Hepatocyte (in vitro differentiated cells): ENCODE measurements at regions not wholly inside any gene's neighbourhood (a gene's known extent, or its start where the extent isn't known, plus 50 kb on each side); places are given as distances from the start of the nearest gene placed in this dataset.

Source experiments
- DNase-seq: peaks from one replicate; pipeline ENCODE4 v3.0.0-alpha.2; 2016; ENCODE audit warnings: low spot score
- H2AFZ ChIP-seq: fragments of 200-600 bp; sonication (generic); 2 replicates; pipeline ENCODE4 v1.6.0; 2016; ENCODE audit warnings: antibody characterized with exemption, mild to moderate bottlenecking
- H3K27ac ChIP-seq: fragments of 200-600 bp; sonication (generic); 2 replicates; pipeline ENCODE4 v1.5.1; 2016; ENCODE audit warnings: mild to moderate bottlenecking
- H3K27me3 ChIP-seq: fragments of 200-600 bp; sonication (generic); 2 replicates; pipeline ENCODE4 v1.6.1; 2016
- H3K36me3 ChIP-seq: fragments of 200-600 bp; sonication (generic); replicated peaks from 2 replicates; pipeline ENCODE4 v1.5.1; 2016; ENCODE audit warnings: low read depth; ENCODE audit not compliant: insufficient read depth
- H3K4me1 ChIP-seq: fragments of 200-600 bp; sonication (generic); 2 replicates; pipeline ENCODE4 v1.5.1; 2016; ENCODE audit warnings: mild to moderate bottlenecking, moderate library complexity; ENCODE audit not compliant: insufficient read depth
- H3K4me2 ChIP-seq: fragments of 200-600 bp; sonication (generic); 2 replicates; pipeline ENCODE4 v1.6.0; 2016
- H3K4me3 ChIP-seq: fragments of 200-600 bp; sonication (generic); 2 replicates; pipeline ENCODE4 v1.5.1; 2016; ENCODE audit warnings: mild to moderate bottlenecking
- H3K79me2 ChIP-seq: fragments of 200-600 bp; sonication (generic); 2 replicates; pipeline ENCODE4 v1.6.0; 2017; ENCODE audit warnings: mild to moderate bottlenecking
- H3K9me2 ChIP-seq: fragments of 200-600 bp; sonication (generic); replicated peaks from 2 replicates; pipeline ENCODE4 v1.6.0; 2017; ENCODE audit warnings: mild to moderate bottlenecking; ENCODE audit not compliant: insufficient read depth
- H3K9me3 ChIP-seq: fragments of 200-600 bp; sonication (generic); 2 replicates; pipeline ENCODE4 v1.5.1; 2016; ENCODE audit warnings: low read depth, mild to moderate bottlenecking
- H4K20me1 ChIP-seq: fragments of 200-600 bp; sonication (generic); 2 replicates; pipeline ENCODE4 v1.6.0; 2016; ENCODE audit warnings: mild to moderate bottlenecking; ENCODE audit not compliant: insufficient read depth, poor library complexity, severe bottlenecking
- EZH2 ChIP-seq: fragments of 200-600 bp; sonication (generic); IDR thresholded peaks from 2 replicates; pipeline ENCODE4 v1.6.1; 2016; ENCODE audit warnings: antibody characterized with exemption, mild to moderate bottlenecking, borderline replicate concordance
- EZH2phosphoT487 ChIP-seq: fragments of 200-600 bp; sonication (generic); IDR thresholded peaks from one replicate; pipeline ENCODE4 v1.6.1; 2018; ENCODE audit warnings: antibody characterized with exemption, mild to moderate bottlenecking, low read depth, moderate library complexity; ENCODE audit not compliant: unreplicated experiment, severe bottlenecking
- WGBS: methylation state at CpG from one replicate; pipeline ENCODE4 v1.1.6; 2016; ENCODE audit warnings: low lambda C conversion rate; ENCODE audit errors: missing lambda C conversion rate; 5-methylcytosine and 5-hydroxymethylcytosine counted together
- TF ChIP-seq, protein P1 (sequence below): fragments of 200-600 bp; sonication (generic); IDR thresholded peaks from 2 replicates; pipeline ENCODE4 v1.5.1; 2016; ENCODE audit warnings: antibody characterized with exemption, mild to moderate bottlenecking; ENCODE audit not compliant: poor library complexity

DNA sequence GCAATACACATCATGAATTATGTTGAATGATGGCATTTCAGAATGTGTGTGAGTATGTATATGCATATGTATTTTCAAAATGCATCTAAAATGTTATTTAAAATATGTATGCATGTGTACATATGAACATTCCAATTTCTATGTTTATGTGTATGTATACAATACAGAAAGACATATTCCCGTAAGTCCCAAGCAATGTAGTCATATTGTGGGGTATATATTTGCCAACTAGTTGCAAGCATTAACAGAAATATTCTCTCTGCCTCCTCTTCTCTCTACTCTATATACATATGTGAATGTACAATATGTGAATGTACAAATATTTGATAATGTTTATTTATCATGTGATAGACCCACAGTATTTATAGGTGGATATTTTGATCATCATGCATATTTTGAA, 345.8 kb upstream of the ZEB2 start:
- TF ChIP-seq EZH2phosphoT487 (no peak), EZH2 (no peak)
- TF ChIP-seq, protein P1, sequence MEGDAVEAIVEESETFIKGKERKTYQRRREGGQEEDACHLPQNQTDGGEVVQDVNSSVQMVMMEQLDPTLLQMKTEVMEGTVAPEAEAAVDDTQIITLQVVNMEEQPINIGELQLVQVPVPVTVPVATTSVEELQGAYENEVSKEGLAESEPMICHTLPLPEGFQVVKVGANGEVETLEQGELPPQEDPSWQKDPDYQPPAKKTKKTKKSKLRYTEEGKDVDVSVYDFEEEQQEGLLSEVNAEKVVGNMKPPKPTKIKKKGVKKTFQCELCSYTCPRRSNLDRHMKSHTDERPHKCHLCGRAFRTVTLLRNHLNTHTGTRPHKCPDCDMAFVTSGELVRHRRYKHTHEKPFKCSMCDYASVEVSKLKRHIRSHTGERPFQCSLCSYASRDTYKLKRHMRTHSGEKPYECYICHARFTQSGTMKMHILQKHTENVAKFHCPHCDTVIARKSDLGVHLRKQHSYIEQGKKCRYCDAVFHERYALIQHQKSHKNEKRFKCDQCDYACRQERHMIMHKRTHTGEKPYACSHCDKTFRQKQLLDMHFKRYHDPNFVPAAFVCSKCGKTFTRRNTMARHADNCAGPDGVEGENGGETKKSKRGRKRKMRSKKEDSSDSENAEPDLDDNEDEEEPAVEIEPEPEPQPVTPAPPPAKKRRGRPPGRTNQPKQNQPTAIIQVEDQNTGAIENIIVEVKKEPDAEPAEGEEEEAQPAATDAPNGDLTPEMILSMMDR, result no peak
- Histone ChIP-seq H3K9me3 (no peaks in the 10 kb centered on the region), H3K36me3 (no peaks in the 10 kb centered on the region), H3K4me3 (no peak overlapping the region), H4K20me1 (no peaks in the 10 kb centered on the region), H2AFZ (no peak overlapping the region), H3K27ac (no peak overlapping the region), H3K27me3 (no peaks in the 10 kb centered on the region), H3K9me2 (no peaks in the 10 kb centered on the region), H3K79me2 (no peaks in the 10 kb centered on the region), H3K4me1 (no peaks in the 10 kb centered on the region), H3K4me2 (no peak overlapping the region)
- DNase-seq, result no peak
- 85% methylated on average over 1 of the region's 1 CpG for WGBS

- H3K36me3 ChIP-seq, result no peaks in the 10 kb centered on the region
- no peak overlapping the region for H2AFZ ChIP-seq
- no peaks in the 10 kb centered on the region for H3K9me2 ChIP-seq
- DNase-seq, result no peak
- no peaks in the 10 kb centered on the region for H3K4me1 ChIP-seq
- 83% methylated on average over 4 of the region's 4 CpGs for WGBS
- no peaks in the 10 kb centered on the region for H4K20me1 ChIP-seq
- H3K79me2 ChIP-seq, result no peaks in the 10 kb centered on the region
- H3K4me2 ChIP-seq, result no peak overlapping the region
- H3K9me3 ChIP-seq, result no peaks in the 10 kb centered on the region
- TF ChIP-seq EZH2phosphoT487, result no peak
- TF ChIP-seq, protein P1, result no peak
- TF ChIP-seq EZH2, result no peak
- H3K27ac ChIP-seq, result no peak overlapping the region
- H3K27me3 ChIP-seq, result no peaks in the 10 kb centered on the region
- no peak overlapping the region for H3K4me3 ChIP-seq
These were observed 339.8 kb upstream of the ZEB2 start for GRCh38 chr2:144859716-144860115.

GRCh38 chr2:144858211-144858610, 338.3 kb upstream of the ZEB2 start:
- Histone ChIP-seq H4K20me1 (no peaks in the 10 kb centered on the region), H3K79me2 (no peaks in the 10 kb centered on the region), H3K4me2 (no peak overlapping the region), H3K4me1 (no peaks in the 10 kb centered on the region), H2AFZ (no peak overlapping the region), H3K27me3 (no peaks in the 10 kb centered on the region), H3K9me3 (no peaks in the 10 kb centered on the region), H3K9me2 (no peaks in the 10 kb centered on the region), H3K4me3 (no peak overlapping the region), H3K27ac (no peak overlapping the region), H3K36me3 (no peaks in the 10 kb centered on the region)
- DNase-seq, result no peak
- WGBS, result 66% methylated on average over 4 of the region's 4 CpGs
- TF ChIP-seq EZH2phosphoT487, result no peak
- TF ChIP-seq, protein P1, result no peak
- no peak for TF ChIP-seq EZH2

- Histone ChIP-seq H4K20me1 (no peaks in the 10 kb centered on the region), H3K4me1 (peaks cover 5% of the 10 kb centered on the region), H3K27ac (no peak overlapping the region), H3K9me2 (no peaks in the 10 kb centered on the region), H2AFZ (no peak overlapping the region), H3K79me2 (no peaks in the 10 kb centered on the region), H3K9me3 (no peaks in the 10 kb centered on the region), H3K36me3 (no peaks in the 10 kb centered on the region), H3K4me2 (no peak overlapping the region), H3K4me3 (no peak overlapping the region), H3K27me3 (no peaks in the 10 kb centered on the region)
- no peak for TF ChIP-seq EZH2
- TF ChIP-seq EZH2phosphoT487, result no peak
- TF ChIP-seq, protein P1, result no peak
- WGBS, result 91% methylated on average over 4 of the region's 4 CpGs
- DNase-seq, result no peak
These were observed 334.7 kb upstream of the ZEB2 start for GRCh38 chr2:144854596-144854995.
